Tibial nerve (tissue), 3 donors: ENCODE measurements at regions not wholly inside any gene's neighbourhood (a gene's known extent, or its start where the extent isn't known, plus 50 kb on each side); places are given as distances from the start of the nearest gene placed in this dataset.

ENCODE experiments used
- CTCF ChIP-seq, 5 experiments: fragments of 200-600 bp in 3 of 5; fragments of 450-650 bp in 2 of 5; sonication (generic) in 3 of 5; IDR thresholded peaks; one replicate each; pipeline ENCODE4 v1.5.1; 2016 to 2019; ENCODE audit warnings: antibody characterized with exemption in 5 of 5, mild to moderate bottlenecking in 3 of 5, moderate library complexity in 2 of 5
- POLR2A ChIP-seq, 2 donors: fragments of 450-650 bp; IDR thresholded peaks; one replicate each; pipeline ENCODE4 v1.6.1; 2017; ENCODE audit warnings: antibody characterized with exemption in 2 of 2, mild to moderate bottlenecking in 2 of 2, moderate library complexity in 2 of 2

- TF ChIP-seq CTCF (IDR thresholded peaks at IDR 0.05) (no peak), POLR2A (IDR thresholded peaks at IDR 0.05) (no peak)
These were observed 143.3 kb upstream of the ST6GALNAC5 start for GRCh38 chr1:76723949-76724348.
